Endodermal cell (in vitro differentiated cells): ENCODE measurements at regions not wholly inside any gene's neighbourhood (a gene's known extent, or its start where the extent isn't known, plus 50 kb on each side); places are given as distances from the start of the nearest gene placed in this dataset.

Source experiments
- DNase-seq: peaks from one replicate; pipeline ENCODE4 v3.0.0-alpha.2; 2017
- H3K27ac ChIP-seq: 2 replicates; pipeline ENCODE4 v1.5.1; 2013; ENCODE audit warnings: mild to moderate bottlenecking, low read depth, low read length, moderate library complexity
- H3K27me3 ChIP-seq: 2 replicates; pipeline ENCODE4 v1.6.1; 2013; ENCODE audit warnings: mild to moderate bottlenecking, low read length, moderate library complexity; ENCODE audit not compliant: insufficient read depth, control insufficient read depth, poor library complexity, severe bottlenecking
- H3K36me3 ChIP-seq: 2 replicates; pipeline ENCODE4 v1.7.0; 2013; ENCODE audit warnings: mild to moderate bottlenecking, low read length, moderate library complexity; ENCODE audit not compliant: control insufficient read depth, insufficient read depth
- H3K4me1 ChIP-seq: one replicate; pipeline ENCODE4 v1.7.0; 2013; ENCODE audit warnings: low read length; ENCODE audit not compliant: control insufficient read depth, insufficient read depth
- H3K4me3 ChIP-seq: 2 replicates; pipeline ENCODE4 v1.5.1; 2013; ENCODE audit warnings: mild to moderate bottlenecking, low read length, moderate library complexity
- H3K9ac ChIP-seq: 2 replicates; pipeline ENCODE4 v1.6.1; 2013; ENCODE audit warnings: mild to moderate bottlenecking, low read length, moderate library complexity; ENCODE audit not compliant: poor library complexity, severe bottlenecking; ENCODE audit errors: extremely low read depth
- H3K9me3 ChIP-seq: 2 replicates; pipeline ENCODE4 v1.6.1; 2013; ENCODE audit warnings: mild to moderate bottlenecking, low read length, moderate library complexity; ENCODE audit not compliant: control insufficient read depth
- H3K27ac Mint-ChIP-seq: 2 replicates; pipeline ENCODE4 v1.8.0; 2020; ENCODE audit warnings: mixed read lengths
- H3K27me3 Mint-ChIP-seq: 2 replicates; pipeline ENCODE4 v1.8.0; 2021; ENCODE audit warnings: mild to moderate bottlenecking, mixed read lengths; ENCODE audit not compliant: insufficient read depth
- H3K36me3 Mint-ChIP-seq: 2 replicates; pipeline ENCODE4 v1.8.0; 2020; ENCODE audit warnings: low read depth, mixed read lengths
- H3K4me1 Mint-ChIP-seq: 2 replicates; pipeline ENCODE4 v1.8.0; 2020; ENCODE audit warnings: mixed read lengths
- H3K4me3 Mint-ChIP-seq: 2 replicates; pipeline ENCODE4 v1.8.0; 2020; ENCODE audit warnings: mild to moderate bottlenecking, moderate library complexity, mixed read lengths
- H3K9me3 Mint-ChIP-seq: 2 replicates; pipeline ENCODE4 v1.8.0; 2020; ENCODE audit warnings: mild to moderate bottlenecking, mixed read lengths
- CTCF ChIP-seq: fragments of 200-600 bp; sonication (generic); conservative IDR thresholded peaks from 2 replicates; pipeline ENCODE4 v1.5.0; 2021; ENCODE audit warnings: antibody characterized with exemption, mild to moderate bottlenecking
- WGBS, 2 experiments: methylation state at CpG; one replicate each; pipeline versions ENCODE4 v1.1.5 to v1.1.7; 2013; ENCODE audit warnings: missing lambda C conversion rate in 2 of 2, mixed read lengths in 1 of 2; ENCODE audit not compliant: insufficient coverage in 1 of 2, insufficient read length in 1 of 2; 5-methylcytosine and 5-hydroxymethylcytosine counted together

GRCh38 chr12:19692091-19692490 lies 252.8 kb downstream of the AEBP2 start:
- no peak overlapping the region for H3K9ac ChIP-seq
- 75 to 91% methylated on average over 3 to 4 of the region's 4 CpGs for WGBS, 2 experiments
- H3K9me3 Mint-ChIP-seq, result no peaks in the 10 kb centered on the region

GRCh38 chr12:19692566-19692965 lies 253.3 kb downstream of the AEBP2 start:
- no peak for TF ChIP-seq CTCF
- Mint-ChIP-seq H3K27me3 (no peaks in the 10 kb centered on the region), H3K9me3 (no peaks in the 10 kb centered on the region), H3K4me3 (no peak overlapping the region), H3K27ac (no peak overlapping the region), H3K4me1 (peaks cover 2% of the 10 kb centered on the region), H3K36me3 (no peaks in the 10 kb centered on the region)
- Histone ChIP-seq H3K27ac (no peak overlapping the region), H3K9me3 (no peaks in the 10 kb centered on the region), H3K9ac (no peak overlapping the region), H3K4me3 (no peak overlapping the region), H3K4me1 (no peaks in the 10 kb centered on the region), H3K36me3 (no peaks in the 10 kb centered on the region), H3K27me3 (no peaks in the 10 kb centered on the region)
- no peak for DNase-seq
- no CpG with 5 or more reads among the region's 1 CpG for WGBS, 2 experiments

More at GRCh38 chr12:19692091-19692490, 252.8 kb downstream of the AEBP2 start:
- Histone ChIP-seq H3K27me3 (no peaks in the 10 kb centered on the region), H3K27ac (no peak overlapping the region), H3K4me1 (no peaks in the 10 kb centered on the region), H3K9me3 (no peaks in the 10 kb centered on the region), H3K4me3 (no peak overlapping the region), H3K36me3 (no peaks in the 10 kb centered on the region)
- TF ChIP-seq CTCF, result no peak
- no peak for DNase-seq
- no peaks in the 10 kb centered on the region for H3K27me3 Mint-ChIP-seq
- H3K27ac Mint-ChIP-seq, result no peak overlapping the region
- peaks cover 2% of the 10 kb centered on the region for H3K4me1 Mint-ChIP-seq
- no peak overlapping the region for H3K4me3 Mint-ChIP-seq
- no peaks in the 10 kb centered on the region for H3K36me3 Mint-ChIP-seq

- DNase-seq, result no peak
- WGBS, 2 experiments, result 85 to 89% methylated on average over 3 of the region's 3 CpGs
- H3K9me3 Mint-ChIP-seq, result no peaks in the 10 kb centered on the region
- no peak overlapping the region for H3K27ac Mint-ChIP-seq
- peaks cover 2% of the 10 kb centered on the region for H3K4me1 Mint-ChIP-seq
- H3K27ac ChIP-seq, result no peak overlapping the region
- H3K9ac ChIP-seq, result no peak overlapping the region
- no peak overlapping the region for H3K4me3 ChIP-seq
- H3K4me1 ChIP-seq, result no peaks in the 10 kb centered on the region
- no peaks in the 10 kb centered on the region for H3K27me3 ChIP-seq
- H3K9me3 ChIP-seq, result no peaks in the 10 kb centered on the region
- H3K4me3 Mint-ChIP-seq, result no peak overlapping the region
- no peaks in the 10 kb centered on the region for H3K27me3 Mint-ChIP-seq
- H3K36me3 Mint-ChIP-seq, result no peaks in the 10 kb centered on the region
- TF ChIP-seq CTCF, result no peak
- no peaks in the 10 kb centered on the region for H3K36me3 ChIP-seq
These were observed 255.3 kb downstream of the AEBP2 start for GRCh38 chr12:19694627-19695026.
